K562 (cell line): ENCODE measurements at regions not wholly inside any gene's neighbourhood (a gene's known extent, or its start where the extent isn't known, plus 50 kb on each side); places are given as distances from the start of the nearest gene placed in this dataset.

Experiments used
- ETV5 ChIP-seq: sonication (generic); formaldehyde crosslinking; IDR thresholded peaks from 2 replicates; pipeline ENCODE4 v1.4.0; 2020; ENCODE audit warnings: low read depth, mild to moderate bottlenecking, missing genetic modification reagents
- NR2C1 ChIP-seq, 2 experiments: fragments of 450-650 bp; IDR thresholded peaks; 2 replicates each; pipeline ENCODE4 v1.6.1; 2017; ENCODE audit warnings: mild to moderate bottlenecking in 2 of 2, antibody characterized with exemption in 1 of 2, inconsistent platforms in 1 of 2, missing compliant biosample characterization in 1 of 2, missing genetic modification characterization in 1 of 2
- SIN3B ChIP-seq: fragments of 450-650 bp; IDR thresholded peaks from 2 replicates; pipeline ENCODE4 v1.6.1; 2017; ENCODE audit warnings: low read depth, mild to moderate bottlenecking, moderate library complexity
- ZBTB7A ChIP-seq: IDR thresholded peaks from 2 replicates; pipeline ENCODE4 v1.6.1; 2011; ENCODE audit warnings: low read depth, mild to moderate bottlenecking, low read length, moderate library complexity, borderline replicate concordance; ENCODE audit not compliant: control insufficient read depth
- ZFX ChIP-seq: sonication (generic); formaldehyde crosslinking; IDR thresholded peaks from 2 replicates; pipeline ENCODE4 v1.8.0; 2022; ENCODE audit warnings: mild to moderate bottlenecking, missing genetic modification reagents, moderate library complexity
- ZNF274 ChIP-seq: IDR thresholded peaks from 2 replicates; pipeline ENCODE4 v1.6.1; 2011; ENCODE audit warnings: low read depth, mild to moderate bottlenecking, low read length, moderate library complexity, borderline replicate concordance
- TF ChIP-seq, protein P1 (sequence below): sonication (generic); formaldehyde crosslinking; IDR thresholded peaks from 2 replicates; pipeline ENCODE4 v1.8.0; 2022; ENCODE audit warnings: mild to moderate bottlenecking, missing genetic modification reagents
- TF ChIP-seq, protein P2 (sequence below), 3 experiments: IDR thresholded peaks in 2 of 3; conservative IDR thresholded peaks in 1 of 3; 2 replicates each; pipeline ENCODE4 v1.5.1; 2011 to 2012; ENCODE audit warnings: low read length in 3 of 3, mild to moderate bottlenecking in 3 of 3, control low read depth in 2 of 3, improper control_type of control experiment in 1 of 3, inconsistent platforms in 1 of 3, low read depth in 1 of 3, mixed read lengths in 1 of 3, moderate library complexity in 1 of 3; ENCODE audit not compliant: insufficient read depth in 2 of 3
- TF ChIP-seq, protein P3 (sequence below): fragments of 450-650 bp; IDR thresholded peaks from 2 replicates; pipeline ENCODE4 v1.6.1; 2016; ENCODE audit warnings: missing biosample characterization, missing genetic modification characterization
- TF ChIP-seq, protein P4 (sequence below): sonication (generic); formaldehyde crosslinking; IDR thresholded peaks from 2 replicates; pipeline ENCODE4 v1.8.0; 2023; ENCODE audit warnings: mild to moderate bottlenecking, missing genetic modification reagents

DNA sequence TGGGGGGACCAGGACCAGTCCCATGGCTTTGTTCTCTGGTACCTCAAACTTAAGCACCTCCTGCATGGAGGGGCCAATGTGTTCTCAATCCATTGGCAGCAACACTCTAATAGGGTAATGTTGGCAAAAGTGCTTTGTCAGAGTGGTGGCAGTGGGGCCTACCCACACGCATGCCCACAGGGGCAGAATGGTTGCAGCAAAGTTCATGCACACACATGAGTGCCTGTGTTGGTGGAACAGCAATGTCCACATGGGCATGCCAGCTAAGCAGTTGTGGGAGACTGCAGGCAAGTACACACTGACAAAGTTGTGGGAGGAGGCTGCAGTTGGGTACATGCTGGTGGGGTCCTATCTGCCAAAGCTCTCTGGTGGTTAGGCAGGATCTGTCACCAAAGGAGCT is 645.2 kb downstream of the ZNF385D start:
- no peak for TF ChIP-seq ZNF274
- TF ChIP-seq, protein P1, sequence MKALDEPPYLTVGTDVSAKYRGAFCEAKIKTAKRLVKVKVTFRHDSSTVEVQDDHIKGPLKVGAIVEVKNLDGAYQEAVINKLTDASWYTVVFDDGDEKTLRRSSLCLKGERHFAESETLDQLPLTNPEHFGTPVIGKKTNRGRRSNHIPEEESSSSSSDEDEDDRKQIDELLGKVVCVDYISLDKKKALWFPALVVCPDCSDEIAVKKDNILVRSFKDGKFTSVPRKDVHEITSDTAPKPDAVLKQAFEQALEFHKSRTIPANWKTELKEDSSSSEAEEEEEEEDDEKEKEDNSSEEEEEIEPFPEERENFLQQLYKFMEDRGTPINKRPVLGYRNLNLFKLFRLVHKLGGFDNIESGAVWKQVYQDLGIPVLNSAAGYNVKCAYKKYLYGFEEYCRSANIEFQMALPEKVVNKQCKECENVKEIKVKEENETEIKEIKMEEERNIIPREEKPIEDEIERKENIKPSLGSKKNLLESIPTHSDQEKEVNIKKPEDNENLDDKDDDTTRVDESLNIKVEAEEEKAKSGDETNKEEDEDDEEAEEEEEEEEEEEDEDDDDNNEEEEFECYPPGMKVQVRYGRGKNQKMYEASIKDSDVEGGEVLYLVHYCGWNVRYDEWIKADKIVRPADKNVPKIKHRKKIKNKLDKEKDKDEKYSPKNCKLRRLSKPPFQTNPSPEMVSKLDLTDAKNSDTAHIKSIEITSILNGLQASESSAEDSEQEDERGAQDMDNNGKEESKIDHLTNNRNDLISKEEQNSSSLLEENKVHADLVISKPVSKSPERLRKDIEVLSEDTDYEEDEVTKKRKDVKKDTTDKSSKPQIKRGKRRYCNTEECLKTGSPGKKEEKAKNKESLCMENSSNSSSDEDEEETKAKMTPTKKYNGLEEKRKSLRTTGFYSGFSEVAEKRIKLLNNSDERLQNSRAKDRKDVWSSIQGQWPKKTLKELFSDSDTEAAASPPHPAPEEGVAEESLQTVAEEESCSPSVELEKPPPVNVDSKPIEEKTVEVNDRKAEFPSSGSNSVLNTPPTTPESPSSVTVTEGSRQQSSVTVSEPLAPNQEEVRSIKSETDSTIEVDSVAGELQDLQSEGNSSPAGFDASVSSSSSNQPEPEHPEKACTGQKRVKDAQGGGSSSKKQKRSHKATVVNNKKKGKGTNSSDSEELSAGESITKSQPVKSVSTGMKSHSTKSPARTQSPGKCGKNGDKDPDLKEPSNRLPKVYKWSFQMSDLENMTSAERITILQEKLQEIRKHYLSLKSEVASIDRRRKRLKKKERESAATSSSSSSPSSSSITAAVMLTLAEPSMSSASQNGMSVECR (CRISPR knock-in tag) = no peak
- TF ChIP-seq NR2C1 (IDR thresholded peaks at IDR 0.05) = no peak
- no peak for TF ChIP-seq NR2C1 (tag; IDR thresholded peaks at IDR 0.05)
- TF ChIP-seq, protein P2, sequence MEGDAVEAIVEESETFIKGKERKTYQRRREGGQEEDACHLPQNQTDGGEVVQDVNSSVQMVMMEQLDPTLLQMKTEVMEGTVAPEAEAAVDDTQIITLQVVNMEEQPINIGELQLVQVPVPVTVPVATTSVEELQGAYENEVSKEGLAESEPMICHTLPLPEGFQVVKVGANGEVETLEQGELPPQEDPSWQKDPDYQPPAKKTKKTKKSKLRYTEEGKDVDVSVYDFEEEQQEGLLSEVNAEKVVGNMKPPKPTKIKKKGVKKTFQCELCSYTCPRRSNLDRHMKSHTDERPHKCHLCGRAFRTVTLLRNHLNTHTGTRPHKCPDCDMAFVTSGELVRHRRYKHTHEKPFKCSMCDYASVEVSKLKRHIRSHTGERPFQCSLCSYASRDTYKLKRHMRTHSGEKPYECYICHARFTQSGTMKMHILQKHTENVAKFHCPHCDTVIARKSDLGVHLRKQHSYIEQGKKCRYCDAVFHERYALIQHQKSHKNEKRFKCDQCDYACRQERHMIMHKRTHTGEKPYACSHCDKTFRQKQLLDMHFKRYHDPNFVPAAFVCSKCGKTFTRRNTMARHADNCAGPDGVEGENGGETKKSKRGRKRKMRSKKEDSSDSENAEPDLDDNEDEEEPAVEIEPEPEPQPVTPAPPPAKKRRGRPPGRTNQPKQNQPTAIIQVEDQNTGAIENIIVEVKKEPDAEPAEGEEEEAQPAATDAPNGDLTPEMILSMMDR (IDR thresholded peaks at IDR 0.05 in 2 of 3, conservative IDR thresholded peaks at IDR 0.05 in 1 of 3; ENCODE audit: insufficient read depth in 2 of 3, low read depth in 1 of 3, low read length in 3 of 3) = no peak
- TF ChIP-seq ETV5 (CRISPR knock-in tag) = no peak
- no peak for TF ChIP-seq ZFX (CRISPR knock-in tag)
- TF ChIP-seq, protein P3, sequence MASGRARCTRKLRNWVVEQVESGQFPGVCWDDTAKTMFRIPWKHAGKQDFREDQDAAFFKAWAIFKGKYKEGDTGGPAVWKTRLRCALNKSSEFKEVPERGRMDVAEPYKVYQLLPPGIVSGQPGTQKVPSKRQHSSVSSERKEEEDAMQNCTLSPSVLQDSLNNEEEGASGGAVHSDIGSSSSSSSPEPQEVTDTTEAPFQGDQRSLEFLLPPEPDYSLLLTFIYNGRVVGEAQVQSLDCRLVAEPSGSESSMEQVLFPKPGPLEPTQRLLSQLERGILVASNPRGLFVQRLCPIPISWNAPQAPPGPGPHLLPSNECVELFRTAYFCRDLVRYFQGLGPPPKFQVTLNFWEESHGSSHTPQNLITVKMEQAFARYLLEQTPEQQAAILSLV = no peak
- TF ChIP-seq, protein P4, sequence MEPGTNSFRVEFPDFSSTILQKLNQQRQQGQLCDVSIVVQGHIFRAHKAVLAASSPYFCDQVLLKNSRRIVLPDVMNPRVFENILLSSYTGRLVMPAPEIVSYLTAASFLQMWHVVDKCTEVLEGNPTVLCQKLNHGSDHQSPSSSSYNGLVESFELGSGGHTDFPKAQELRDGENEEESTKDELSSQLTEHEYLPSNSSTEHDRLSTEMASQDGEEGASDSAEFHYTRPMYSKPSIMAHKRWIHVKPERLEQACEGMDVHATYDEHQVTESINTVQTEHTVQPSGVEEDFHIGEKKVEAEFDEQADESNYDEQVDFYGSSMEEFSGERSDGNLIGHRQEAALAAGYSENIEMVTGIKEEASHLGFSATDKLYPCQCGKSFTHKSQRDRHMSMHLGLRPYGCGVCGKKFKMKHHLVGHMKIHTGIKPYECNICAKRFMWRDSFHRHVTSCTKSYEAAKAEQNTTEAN (CRISPR knock-in tag) = no peak
- no peak for TF ChIP-seq SIN3B
- no peak for TF ChIP-seq ZBTB7A
